HepG2 (cell line): ENCODE measurements at regions not wholly inside any gene's neighbourhood (a gene's known extent, or its start where the extent isn't known, plus 50 kb on each side); places are given as distances from the start of the nearest gene placed in this dataset.

Source experiments
- HNRNPH1 ChIP-seq: fragments of 200-400 bp; formaldehyde crosslinking; optimal IDR thresholded peaks from 2 replicates; pipeline ENCODE3; 2017; ENCODE audit warnings: mild to moderate bottlenecking, low read depth, low read length
- KAT7 ChIP-seq: IDR thresholded peaks from 2 replicates; pipeline ENCODE4 v1.6.1; 2018; ENCODE audit warnings: borderline replicate concordance, missing compliant biosample characterization
- PHB2 ChIP-seq: fragments of 450-650 bp; IDR thresholded peaks from 2 replicates; pipeline ENCODE4 v1.6.1; 2018; ENCODE audit not compliant: partially characterized antibody
- TBP ChIP-seq: sonication (generic); formaldehyde crosslinking; IDR thresholded peaks from 2 replicates; pipeline ENCODE4 v1.5.0; 2020; ENCODE audit warnings: missing genetic modification reagents
- TF ChIP-seq, protein P1 (sequence below): sonication (generic); formaldehyde crosslinking; IDR thresholded peaks from 2 replicates; pipeline ENCODE4 v1.5.0; 2020; ENCODE audit warnings: mild to moderate bottlenecking, missing genetic modification reagents, moderate library complexity
- TF ChIP-seq, protein P2 (sequence below), 2 experiments: fragments of 450-650 bp in 1 of 2; sonication (generic) in 1 of 2; formaldehyde crosslinking in 1 of 2; IDR thresholded peaks; 2 replicates each; pipeline versions ENCODE4 v1.6.1 to v1.8.0; 2016 to 2022; ENCODE audit warnings: antibody characterized with exemption in 1 of 2, mild to moderate bottlenecking in 1 of 2, missing genetic modification reagents in 1 of 2
- TF ChIP-seq, protein P3 (sequence below), 2 experiments: IDR thresholded peaks; 2 replicates each; pipeline ENCODE4 v1.6.1; 2011 to 2012; ENCODE audit warnings: low read length in 2 of 2, borderline replicate concordance in 1 of 2, low read depth in 1 of 2, mild to moderate bottlenecking in 1 of 2, moderate library complexity in 1 of 2

DNA sequence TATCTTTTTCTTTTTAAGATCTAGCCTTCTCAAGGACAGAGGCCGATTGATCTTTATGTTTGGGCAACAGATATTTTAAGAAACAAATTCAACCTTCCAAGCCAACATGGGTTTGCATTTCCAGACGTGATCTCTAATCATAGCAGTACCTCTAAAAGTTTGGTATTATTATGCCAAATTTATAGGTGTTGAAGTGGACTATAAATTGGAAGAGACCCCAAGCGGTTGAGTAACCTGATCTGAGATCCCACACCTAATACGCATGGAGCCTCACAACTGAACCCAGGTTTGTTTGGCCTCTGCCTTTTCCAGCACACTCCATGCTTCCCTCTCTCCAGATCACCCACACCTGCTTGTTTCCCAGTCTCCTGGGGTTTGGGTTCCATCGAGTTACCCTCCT is 116.5 kb downstream of the DDX1 start:
- TF ChIP-seq TBP (CRISPR knock-in tag) = no peak
- TF ChIP-seq, protein P1, sequence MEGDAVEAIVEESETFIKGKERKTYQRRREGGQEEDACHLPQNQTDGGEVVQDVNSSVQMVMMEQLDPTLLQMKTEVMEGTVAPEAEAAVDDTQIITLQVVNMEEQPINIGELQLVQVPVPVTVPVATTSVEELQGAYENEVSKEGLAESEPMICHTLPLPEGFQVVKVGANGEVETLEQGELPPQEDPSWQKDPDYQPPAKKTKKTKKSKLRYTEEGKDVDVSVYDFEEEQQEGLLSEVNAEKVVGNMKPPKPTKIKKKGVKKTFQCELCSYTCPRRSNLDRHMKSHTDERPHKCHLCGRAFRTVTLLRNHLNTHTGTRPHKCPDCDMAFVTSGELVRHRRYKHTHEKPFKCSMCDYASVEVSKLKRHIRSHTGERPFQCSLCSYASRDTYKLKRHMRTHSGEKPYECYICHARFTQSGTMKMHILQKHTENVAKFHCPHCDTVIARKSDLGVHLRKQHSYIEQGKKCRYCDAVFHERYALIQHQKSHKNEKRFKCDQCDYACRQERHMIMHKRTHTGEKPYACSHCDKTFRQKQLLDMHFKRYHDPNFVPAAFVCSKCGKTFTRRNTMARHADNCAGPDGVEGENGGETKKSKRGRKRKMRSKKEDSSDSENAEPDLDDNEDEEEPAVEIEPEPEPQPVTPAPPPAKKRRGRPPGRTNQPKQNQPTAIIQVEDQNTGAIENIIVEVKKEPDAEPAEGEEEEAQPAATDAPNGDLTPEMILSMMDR (CRISPR knock-in tag) = no peak
- no peak for TF ChIP-seq HNRNPH1
- TF ChIP-seq PHB2 = no peak
- TF ChIP-seq, protein P2, sequence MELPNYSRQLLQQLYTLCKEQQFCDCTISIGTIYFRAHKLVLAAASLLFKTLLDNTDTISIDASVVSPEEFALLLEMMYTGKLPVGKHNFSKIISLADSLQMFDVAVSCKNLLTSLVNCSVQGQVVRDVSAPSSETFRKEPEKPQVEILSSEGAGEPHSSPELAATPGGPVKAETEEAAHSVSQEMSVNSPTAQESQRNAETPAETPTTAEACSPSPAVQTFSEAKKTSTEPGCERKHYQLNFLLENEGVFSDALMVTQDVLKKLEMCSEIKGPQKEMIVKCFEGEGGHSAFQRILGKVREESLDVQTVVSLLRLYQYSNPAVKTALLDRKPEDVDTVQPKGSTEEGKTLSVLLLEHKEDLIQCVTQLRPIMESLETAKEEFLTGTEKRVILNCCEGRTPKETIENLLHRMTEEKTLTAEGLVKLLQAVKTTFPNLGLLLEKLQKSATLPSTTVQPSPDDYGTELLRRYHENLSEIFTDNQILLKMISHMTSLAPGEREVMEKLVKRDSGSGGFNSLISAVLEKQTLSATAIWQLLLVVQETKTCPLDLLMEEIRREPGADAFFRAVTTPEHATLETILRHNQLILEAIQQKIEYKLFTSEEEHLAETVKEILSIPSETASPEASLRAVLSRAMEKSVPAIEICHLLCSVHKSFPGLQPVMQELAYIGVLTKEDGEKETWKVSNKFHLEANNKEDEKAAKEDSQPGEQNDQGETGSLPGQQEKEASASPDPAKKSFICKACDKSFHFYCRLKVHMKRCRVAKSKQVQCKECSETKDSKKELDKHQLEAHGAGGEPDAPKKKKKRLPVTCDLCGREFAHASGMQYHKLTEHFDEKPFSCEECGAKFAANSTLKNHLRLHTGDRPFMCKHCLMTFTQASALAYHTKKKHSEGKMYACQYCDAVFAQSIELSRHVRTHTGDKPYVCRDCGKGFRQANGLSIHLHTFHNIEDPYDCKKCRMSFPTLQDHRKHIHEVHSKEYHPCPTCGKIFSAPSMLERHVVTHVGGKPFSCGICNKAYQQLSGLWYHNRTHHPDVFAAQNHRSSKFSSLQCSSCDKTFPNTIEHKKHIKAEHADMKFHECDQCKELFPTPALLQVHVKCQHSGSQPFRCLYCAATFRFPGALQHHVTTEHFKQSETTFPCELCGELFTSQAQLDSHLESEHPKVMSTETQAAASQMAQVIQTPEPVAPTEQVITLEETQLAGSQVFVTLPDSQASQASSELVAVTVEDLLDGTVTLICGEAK (IDR thresholded peaks at IDR 0.05) = no peak
- TF ChIP-seq, protein P2 (CRISPR knock-in tag; IDR thresholded peaks at IDR 0.05) = no peak
- TF ChIP-seq, protein P3, sequence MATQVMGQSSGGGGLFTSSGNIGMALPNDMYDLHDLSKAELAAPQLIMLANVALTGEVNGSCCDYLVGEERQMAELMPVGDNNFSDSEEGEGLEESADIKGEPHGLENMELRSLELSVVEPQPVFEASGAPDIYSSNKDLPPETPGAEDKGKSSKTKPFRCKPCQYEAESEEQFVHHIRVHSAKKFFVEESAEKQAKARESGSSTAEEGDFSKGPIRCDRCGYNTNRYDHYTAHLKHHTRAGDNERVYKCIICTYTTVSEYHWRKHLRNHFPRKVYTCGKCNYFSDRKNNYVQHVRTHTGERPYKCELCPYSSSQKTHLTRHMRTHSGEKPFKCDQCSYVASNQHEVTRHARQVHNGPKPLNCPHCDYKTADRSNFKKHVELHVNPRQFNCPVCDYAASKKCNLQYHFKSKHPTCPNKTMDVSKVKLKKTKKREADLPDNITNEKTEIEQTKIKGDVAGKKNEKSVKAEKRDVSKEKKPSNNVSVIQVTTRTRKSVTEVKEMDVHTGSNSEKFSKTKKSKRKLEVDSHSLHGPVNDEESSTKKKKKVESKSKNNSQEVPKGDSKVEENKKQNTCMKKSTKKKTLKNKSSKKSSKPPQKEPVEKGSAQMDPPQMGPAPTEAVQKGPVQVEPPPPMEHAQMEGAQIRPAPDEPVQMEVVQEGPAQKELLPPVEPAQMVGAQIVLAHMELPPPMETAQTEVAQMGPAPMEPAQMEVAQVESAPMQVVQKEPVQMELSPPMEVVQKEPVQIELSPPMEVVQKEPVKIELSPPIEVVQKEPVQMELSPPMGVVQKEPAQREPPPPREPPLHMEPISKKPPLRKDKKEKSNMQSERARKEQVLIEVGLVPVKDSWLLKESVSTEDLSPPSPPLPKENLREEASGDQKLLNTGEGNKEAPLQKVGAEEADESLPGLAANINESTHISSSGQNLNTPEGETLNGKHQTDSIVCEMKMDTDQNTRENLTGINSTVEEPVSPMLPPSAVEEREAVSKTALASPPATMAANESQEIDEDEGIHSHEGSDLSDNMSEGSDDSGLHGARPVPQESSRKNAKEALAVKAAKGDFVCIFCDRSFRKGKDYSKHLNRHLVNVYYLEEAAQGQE (IDR thresholded peaks at IDR 0.05; ENCODE audit: borderline replicate concordance in 1 of 2, low read depth in 1 of 2, low read length in 2 of 2) = no peak
- no peak for TF ChIP-seq KAT7
